C4-2B (cell line): ENCODE measurements at regions not wholly inside any gene's neighbourhood (a gene's known extent, or its start where the extent isn't known, plus 50 kb on each side); places are given as distances from the start of the nearest gene placed in this dataset.

Experiments
- H3K27ac ChIP-seq: fragments of 450-650 bp; 2 replicates; pipeline ENCODE4 v1.5.1; 2017
- ZFX ChIP-seq: fragments of 450-650 bp; IDR thresholded peaks from 2 replicates; pipeline ENCODE4 v1.6.1; 2017
- TF ChIP-seq, protein P1 (sequence below): fragments of 450-650 bp; conservative IDR thresholded peaks from 2 replicates; pipeline ENCODE4 v1.5.1; 2017; ENCODE audit warnings: mild to moderate bottlenecking

DNA sequence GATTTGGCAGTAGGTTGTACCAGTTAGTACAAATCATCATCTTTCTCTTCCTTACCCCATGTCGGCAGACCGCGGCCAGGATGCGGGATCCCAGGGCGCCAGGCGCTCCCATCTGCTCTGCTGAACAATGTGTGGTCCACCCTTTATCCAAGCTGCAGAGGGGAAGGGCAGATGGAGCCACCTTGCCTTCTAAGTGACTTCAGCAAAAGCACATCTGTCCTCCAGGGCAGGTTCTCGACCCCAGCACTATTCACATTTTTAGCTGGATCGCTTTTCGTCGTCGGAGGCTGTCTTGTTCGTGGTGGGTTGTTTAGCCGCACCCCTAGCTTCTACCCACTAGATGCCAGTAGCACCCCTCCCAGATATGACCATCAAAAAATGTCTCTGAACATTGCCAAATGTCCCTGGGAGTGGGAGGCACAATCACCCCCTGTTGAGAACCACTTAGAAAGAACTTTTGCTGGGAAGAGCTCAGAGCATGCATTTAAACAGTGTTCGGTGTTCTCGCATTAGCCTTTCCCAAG, 58.1 kb upstream of the SIM2 start:
- peak overlapping the region; percentile 60 for H3K27ac ChIP-seq

DNA sequence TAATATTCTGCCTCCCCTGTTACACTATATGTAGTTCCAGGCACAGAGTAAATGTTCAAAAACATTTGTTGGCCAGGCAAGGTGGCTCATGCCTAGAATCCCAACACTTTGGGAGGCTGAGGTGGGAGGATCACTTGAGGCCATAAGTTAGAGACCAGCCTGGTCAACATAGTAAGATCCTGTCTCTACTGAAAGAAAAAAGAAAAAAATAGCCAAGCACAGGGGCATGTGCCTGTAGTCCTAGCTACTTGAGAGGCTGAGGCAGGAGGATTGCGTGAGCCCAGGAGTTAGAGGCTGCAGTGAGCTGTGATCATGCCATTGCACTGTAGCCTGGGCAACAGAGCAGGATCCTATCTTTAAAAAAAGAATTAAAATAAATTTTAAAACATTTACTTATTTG, 57.6 kb upstream of the SIM2 start:
- TF ChIP-seq, protein P1, sequence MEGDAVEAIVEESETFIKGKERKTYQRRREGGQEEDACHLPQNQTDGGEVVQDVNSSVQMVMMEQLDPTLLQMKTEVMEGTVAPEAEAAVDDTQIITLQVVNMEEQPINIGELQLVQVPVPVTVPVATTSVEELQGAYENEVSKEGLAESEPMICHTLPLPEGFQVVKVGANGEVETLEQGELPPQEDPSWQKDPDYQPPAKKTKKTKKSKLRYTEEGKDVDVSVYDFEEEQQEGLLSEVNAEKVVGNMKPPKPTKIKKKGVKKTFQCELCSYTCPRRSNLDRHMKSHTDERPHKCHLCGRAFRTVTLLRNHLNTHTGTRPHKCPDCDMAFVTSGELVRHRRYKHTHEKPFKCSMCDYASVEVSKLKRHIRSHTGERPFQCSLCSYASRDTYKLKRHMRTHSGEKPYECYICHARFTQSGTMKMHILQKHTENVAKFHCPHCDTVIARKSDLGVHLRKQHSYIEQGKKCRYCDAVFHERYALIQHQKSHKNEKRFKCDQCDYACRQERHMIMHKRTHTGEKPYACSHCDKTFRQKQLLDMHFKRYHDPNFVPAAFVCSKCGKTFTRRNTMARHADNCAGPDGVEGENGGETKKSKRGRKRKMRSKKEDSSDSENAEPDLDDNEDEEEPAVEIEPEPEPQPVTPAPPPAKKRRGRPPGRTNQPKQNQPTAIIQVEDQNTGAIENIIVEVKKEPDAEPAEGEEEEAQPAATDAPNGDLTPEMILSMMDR: no peak
- TF ChIP-seq ZFX: no peak
- H3K27ac ChIP-seq: peak overlapping the region; percentile 60; the same call in 1 of the 2 replicates

More for the DNA sequence above, 58.1 kb upstream of the SIM2 start:
- TF ChIP-seq ZFX: no peak
- TF ChIP-seq, protein P1: no peak

DNA sequence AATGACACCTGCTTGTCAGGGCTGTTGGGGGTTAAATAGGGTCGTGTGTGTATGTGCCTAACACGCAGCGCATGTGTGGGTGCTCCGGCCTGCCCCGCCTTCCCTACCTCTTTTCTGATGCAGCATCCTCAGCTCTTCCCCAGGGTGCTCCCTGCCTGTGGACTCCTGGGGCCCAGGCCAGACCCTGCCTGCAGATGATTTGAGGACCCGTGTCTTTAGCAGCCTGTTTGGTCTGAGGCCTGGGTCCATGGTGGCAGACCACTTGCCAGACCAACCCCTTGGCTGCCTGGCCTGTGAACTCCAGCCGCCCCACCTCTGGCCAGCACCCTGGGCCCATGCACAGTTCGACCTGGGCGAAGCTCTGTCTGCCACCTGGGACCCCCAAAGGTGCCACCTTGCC, 57.0 kb upstream of the SIM2 start:
- no peak overlapping the region for H3K27ac ChIP-seq
- no peak for TF ChIP-seq ZFX
- TF ChIP-seq, protein P1: no peak

DNA sequence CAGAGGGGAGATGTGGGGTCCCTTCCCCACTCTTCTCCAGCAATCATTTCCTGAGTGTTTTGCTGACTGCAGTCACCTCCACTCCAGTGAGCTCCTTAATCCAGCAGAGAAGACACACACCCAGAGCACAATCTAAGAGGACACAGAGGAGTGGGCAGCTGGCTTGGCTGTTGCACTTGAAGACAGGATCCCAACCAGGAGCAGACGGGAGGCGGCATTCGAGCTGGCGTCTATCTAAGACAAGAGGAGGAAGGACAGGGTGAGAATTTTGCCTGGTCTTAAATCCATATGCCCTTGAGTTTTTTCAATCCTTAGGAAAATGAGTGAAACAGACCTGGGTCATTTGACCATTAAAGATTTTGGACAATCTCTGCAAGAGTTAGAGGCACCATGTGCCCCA, 56.1 kb upstream of the SIM2 start:
- TF ChIP-seq, protein P1: no peak
- no peak for TF ChIP-seq ZFX
- H3K27ac ChIP-seq: no peak overlapping the region

DNA sequence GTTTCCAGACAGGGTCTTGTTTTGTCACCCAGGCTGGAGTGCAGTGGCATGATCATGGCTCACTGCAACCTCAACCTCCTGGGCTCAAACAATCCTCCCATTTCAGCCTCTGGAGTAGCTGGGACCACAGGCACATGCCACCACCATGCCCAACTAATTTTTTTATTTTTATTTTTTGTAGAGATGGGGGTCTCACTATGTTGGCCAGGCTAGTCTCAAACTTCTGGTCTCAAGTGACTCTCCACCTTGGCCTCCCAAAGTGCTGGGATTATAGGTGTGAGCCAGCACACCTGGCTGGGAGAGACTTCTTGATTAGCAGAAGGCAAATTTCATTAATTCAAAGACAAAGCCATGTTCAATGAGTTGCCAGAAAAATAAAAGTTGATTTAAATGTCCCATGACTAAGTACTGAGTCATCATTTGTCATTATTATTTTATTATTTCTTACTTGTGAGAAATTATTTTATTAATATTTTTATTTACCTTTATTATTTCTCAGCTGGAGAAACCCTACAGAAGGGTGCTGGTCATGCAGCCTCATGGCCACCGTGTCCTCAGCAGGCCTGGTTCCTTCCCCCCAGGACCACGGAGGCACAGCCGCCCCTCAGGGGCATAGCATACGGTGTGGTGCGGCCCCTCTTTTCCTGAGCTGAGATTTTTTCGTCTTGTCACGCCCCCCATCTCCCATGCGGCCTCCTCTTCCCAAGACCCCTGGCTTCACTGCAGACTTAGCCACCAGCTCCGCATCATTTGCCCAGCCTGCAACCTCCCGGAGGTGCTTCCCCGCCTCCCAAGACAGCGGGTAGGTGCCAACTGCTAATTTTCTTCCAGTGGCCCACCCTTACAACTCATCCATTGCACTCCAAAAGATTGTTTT, 55.3 kb upstream of the SIM2 start:
- TF ChIP-seq, protein P1: no peak
- no peak for TF ChIP-seq ZFX
- no peak overlapping the region for H3K27ac ChIP-seq

DNA sequence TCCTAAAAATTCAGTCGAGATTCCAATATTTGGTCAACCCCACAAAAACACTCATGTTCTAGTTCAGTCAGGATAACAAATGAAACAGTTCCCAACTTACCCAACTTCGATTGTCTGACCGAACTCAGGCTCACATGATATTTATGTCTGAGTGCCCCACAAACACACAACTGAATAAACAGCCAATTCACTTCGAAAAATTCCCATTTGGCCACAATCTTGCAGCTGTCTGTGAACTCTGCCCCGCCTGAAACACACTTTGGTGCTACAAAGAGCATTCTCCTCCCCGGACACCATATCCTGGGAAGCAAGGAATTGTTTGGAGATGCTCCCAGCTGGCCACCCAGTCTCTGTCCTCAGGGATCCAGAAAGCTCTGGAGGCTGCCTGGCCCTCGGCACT, 52.9 kb upstream of the SIM2 start:
- TF ChIP-seq ZFX: no peak
- TF ChIP-seq, protein P1: no peak
- H3K27ac ChIP-seq: no peak overlapping the region

DNA sequence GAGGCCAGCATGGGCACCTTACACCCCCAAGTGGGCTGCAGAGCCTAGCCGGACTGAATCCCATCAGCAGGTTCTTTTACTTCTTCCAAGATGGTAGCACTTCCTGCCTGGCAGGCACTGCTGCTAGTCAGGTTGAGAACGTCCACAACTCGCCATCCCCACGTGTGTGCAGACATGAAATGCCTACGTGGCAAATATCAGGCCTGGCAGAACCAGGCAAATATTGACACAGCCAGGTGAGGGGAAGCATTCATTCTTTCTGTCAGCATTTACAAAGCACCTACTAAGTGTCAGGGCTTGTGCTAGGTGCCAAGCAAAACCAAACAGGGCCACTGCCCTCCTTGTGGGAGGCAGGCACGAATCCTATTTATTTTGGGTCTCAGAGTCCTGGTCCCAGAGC, 52.3 kb upstream of the SIM2 start:
- H3K27ac ChIP-seq: no peak overlapping the region
- TF ChIP-seq ZFX: no peak
- TF ChIP-seq, protein P1: no peak
